ENCODE measurements at regions not wholly inside any gene's neighbourhood (a gene's known extent, or its start where the extent isn't known, plus 50 kb on each side); places are given as distances from the start of the nearest gene placed in this dataset.
"Not testable (repeated sequence)": the region's sequence is repeated elsewhere in the genome, so short reads cannot be mapped to it uniquely, and the experiment has no call there.

GRCh38 chr2:87572906-87573305, 175.0 kb upstream of the PLGLB2 start:
- not testable (repeated sequence) for DNase-seq (ENCODE audit: low spot score in 2 of 2, unreplicated experiment in 2 of 2); H3K36me3 Mint-ChIP-seq; H3K4me3 Mint-ChIP-seq; H3K27me3 Mint-ChIP-seq (ENCODE audit: low read depth); H3K27ac Mint-ChIP-seq; H3K9me3 Mint-ChIP-seq; H3K4me1 Mint-ChIP-seq

GRCh38 chr2:87573386-87574192, 174.3 kb upstream of the PLGLB2 start:
- not testable (repeated sequence) for H3K4me1 Mint-ChIP-seq; H3K27me3 Mint-ChIP-seq (ENCODE audit: low read depth); H3K9me3 Mint-ChIP-seq; H3K27ac Mint-ChIP-seq; DNase-seq (ENCODE audit: low spot score in 2 of 2, unreplicated experiment in 2 of 2); H3K36me3 Mint-ChIP-seq; H3K4me3 Mint-ChIP-seq

- H3K4me3 Mint-ChIP-seq; H3K4me1 Mint-ChIP-seq; H3K9me3 Mint-ChIP-seq; DNase-seq (ENCODE audit: low spot score in 2 of 2, unreplicated experiment in 2 of 2); H3K36me3 Mint-ChIP-seq; H3K27ac Mint-ChIP-seq; H3K27me3 Mint-ChIP-seq (ENCODE audit: low read depth): not testable (repeated sequence)
Measured at GRCh38 chr2:87574193-87575119, 173.4 kb upstream of the PLGLB2 start.

GRCh38 chr2:87575138-87575537, 172.7 kb upstream of the PLGLB2 start:
- H3K9me3 Mint-ChIP-seq; H3K36me3 Mint-ChIP-seq; DNase-seq (ENCODE audit: low spot score in 2 of 2, unreplicated experiment in 2 of 2); H3K27ac Mint-ChIP-seq; H3K4me3 Mint-ChIP-seq; H3K27me3 Mint-ChIP-seq (ENCODE audit: low read depth); H3K4me1 Mint-ChIP-seq: not testable (repeated sequence)

GRCh38 chr2:87577358-87577757, 170.5 kb upstream of the PLGLB2 start:
- DNase-seq (ENCODE audit: low spot score in 2 of 2, unreplicated experiment in 2 of 2); H3K27me3 Mint-ChIP-seq (ENCODE audit: low read depth); H3K9me3 Mint-ChIP-seq; H3K4me1 Mint-ChIP-seq; H3K4me3 Mint-ChIP-seq; H3K27ac Mint-ChIP-seq; H3K36me3 Mint-ChIP-seq: not testable (repeated sequence)

GRCh38 chr2:87582152-87582551, 165.7 kb upstream of the PLGLB2 start:
- not testable (repeated sequence) for H3K9me3 Mint-ChIP-seq; H3K4me3 Mint-ChIP-seq; H3K27ac Mint-ChIP-seq; DNase-seq (ENCODE audit: low spot score in 2 of 2, unreplicated experiment in 2 of 2); H3K36me3 Mint-ChIP-seq; H3K27me3 Mint-ChIP-seq (ENCODE audit: low read depth); H3K4me1 Mint-ChIP-seq

- not testable (repeated sequence) for DNase-seq (ENCODE audit: low spot score in 2 of 2, unreplicated experiment in 2 of 2); H3K27ac Mint-ChIP-seq; H3K4me1 Mint-ChIP-seq; H3K4me3 Mint-ChIP-seq; H3K9me3 Mint-ChIP-seq; H3K27me3 Mint-ChIP-seq (ENCODE audit: low read depth); H3K36me3 Mint-ChIP-seq
Measured at GRCh38 chr2:87582579-87582978, 165.3 kb upstream of the PLGLB2 start.

GRCh38 chr2:87583370-87583769, 164.5 kb upstream of the PLGLB2 start:
- DNase-seq (ENCODE audit: low spot score in 2 of 2, unreplicated experiment in 2 of 2); H3K9me3 Mint-ChIP-seq; H3K4me3 Mint-ChIP-seq; H3K4me1 Mint-ChIP-seq; H3K36me3 Mint-ChIP-seq; H3K27ac Mint-ChIP-seq; H3K27me3 Mint-ChIP-seq (ENCODE audit: low read depth): not testable (repeated sequence)

GRCh38 chr2:87583803-87584202, 164.1 kb upstream of the PLGLB2 start:
- H3K27ac Mint-ChIP-seq; H3K9me3 Mint-ChIP-seq; H3K36me3 Mint-ChIP-seq; H3K4me3 Mint-ChIP-seq; H3K27me3 Mint-ChIP-seq (ENCODE audit: low read depth); H3K4me1 Mint-ChIP-seq; DNase-seq (ENCODE audit: low spot score in 2 of 2, unreplicated experiment in 2 of 2): not testable (repeated sequence)

- H3K4me3 Mint-ChIP-seq; H3K9me3 Mint-ChIP-seq; H3K36me3 Mint-ChIP-seq; H3K27ac Mint-ChIP-seq; H3K27me3 Mint-ChIP-seq (ENCODE audit: low read depth); H3K4me1 Mint-ChIP-seq: not testable (repeated sequence)
- peak in 1 of 2 experiments; percentile 48 for DNase-seq (ENCODE audit: low spot score in 2 of 2, unreplicated experiment in 2 of 2)
Measured at GRCh38 chr2:87584268-87584906, 163.5 kb upstream of the PLGLB2 start.

GRCh38 chr2:87587934-87588333, 160.0 kb upstream of the PLGLB2 start:
- not testable (repeated sequence) for H3K4me1 Mint-ChIP-seq; DNase-seq (ENCODE audit: low spot score in 2 of 2, unreplicated experiment in 2 of 2); H3K27ac Mint-ChIP-seq; H3K27me3 Mint-ChIP-seq (ENCODE audit: low read depth); H3K4me3 Mint-ChIP-seq; H3K36me3 Mint-ChIP-seq; H3K9me3 Mint-ChIP-seq

GRCh38 chr2:87592974-87593373, 154.9 kb upstream of the PLGLB2 start:
- H3K36me3 Mint-ChIP-seq; H3K27ac Mint-ChIP-seq; DNase-seq (ENCODE audit: low spot score in 2 of 2, unreplicated experiment in 2 of 2); H3K4me3 Mint-ChIP-seq; H3K9me3 Mint-ChIP-seq; H3K27me3 Mint-ChIP-seq (ENCODE audit: low read depth): not testable (repeated sequence)
- peaks cover 11% of the 10 kb centered on the region for H3K4me1 Mint-ChIP-seq

- peak; percentile 32 to 70 for DNase-seq (ENCODE audit: low spot score in 2 of 2, unreplicated experiment in 2 of 2)
- H3K27ac Mint-ChIP-seq: peak overlapping the region; percentile 79
- not testable (repeated sequence) for H3K9me3 Mint-ChIP-seq; H3K27me3 Mint-ChIP-seq (ENCODE audit: low read depth); H3K36me3 Mint-ChIP-seq; H3K4me3 Mint-ChIP-seq
- peaks cover 11% of the 10 kb centered on the region for H3K4me1 Mint-ChIP-seq
Measured at GRCh38 chr2:87593784-87594610, 153.9 kb upstream of the PLGLB2 start.
